ENCODE measurements at regions not wholly inside any gene's neighbourhood (a gene's known extent, or its start where the extent isn't known, plus 50 kb on each side); places are given as distances from the start of the nearest gene placed in this dataset.

DNA sequence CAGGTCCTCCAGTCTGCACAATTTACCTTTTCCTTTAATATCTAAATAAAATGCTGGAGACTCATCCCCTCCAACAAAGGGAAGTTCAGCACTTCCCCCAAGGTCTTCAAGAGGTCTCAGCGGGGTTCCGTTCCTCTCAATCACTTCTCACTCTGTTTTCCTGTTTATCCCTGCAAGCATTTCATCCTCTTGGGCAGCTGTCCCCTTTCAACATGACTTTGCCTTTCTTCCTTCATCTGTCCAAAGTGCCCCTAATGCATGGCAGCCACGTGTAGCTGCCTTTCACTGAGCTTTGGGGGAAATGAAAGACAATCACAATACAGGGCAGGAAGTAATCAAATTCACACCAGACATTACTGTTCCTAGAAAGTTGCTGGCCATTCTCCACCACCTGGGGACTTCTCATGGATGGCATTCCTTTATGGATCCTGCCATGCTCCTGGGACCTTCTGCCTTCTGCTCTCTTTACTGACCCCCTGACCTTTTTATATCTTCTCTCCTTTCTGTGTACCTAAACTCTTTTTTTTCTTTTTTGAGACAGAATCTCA lies 79.7 kb upstream of the USP9X start:
- TF ChIP-seq EZH2 (IDR thresholded peaks at IDR 0.05; ENCODE audit: borderline replicate concordance, low read length), result no peak
- TF ChIP-seq, protein P1, sequence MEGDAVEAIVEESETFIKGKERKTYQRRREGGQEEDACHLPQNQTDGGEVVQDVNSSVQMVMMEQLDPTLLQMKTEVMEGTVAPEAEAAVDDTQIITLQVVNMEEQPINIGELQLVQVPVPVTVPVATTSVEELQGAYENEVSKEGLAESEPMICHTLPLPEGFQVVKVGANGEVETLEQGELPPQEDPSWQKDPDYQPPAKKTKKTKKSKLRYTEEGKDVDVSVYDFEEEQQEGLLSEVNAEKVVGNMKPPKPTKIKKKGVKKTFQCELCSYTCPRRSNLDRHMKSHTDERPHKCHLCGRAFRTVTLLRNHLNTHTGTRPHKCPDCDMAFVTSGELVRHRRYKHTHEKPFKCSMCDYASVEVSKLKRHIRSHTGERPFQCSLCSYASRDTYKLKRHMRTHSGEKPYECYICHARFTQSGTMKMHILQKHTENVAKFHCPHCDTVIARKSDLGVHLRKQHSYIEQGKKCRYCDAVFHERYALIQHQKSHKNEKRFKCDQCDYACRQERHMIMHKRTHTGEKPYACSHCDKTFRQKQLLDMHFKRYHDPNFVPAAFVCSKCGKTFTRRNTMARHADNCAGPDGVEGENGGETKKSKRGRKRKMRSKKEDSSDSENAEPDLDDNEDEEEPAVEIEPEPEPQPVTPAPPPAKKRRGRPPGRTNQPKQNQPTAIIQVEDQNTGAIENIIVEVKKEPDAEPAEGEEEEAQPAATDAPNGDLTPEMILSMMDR (conservative IDR thresholded peaks at IDR 0.05 in 1 of 2, IDR thresholded peaks at IDR 0.05 in 1 of 2; ENCODE audit: extremely low read depth in 1 of 2, insufficient read depth in 1 of 2, low read depth in 1 of 2, low read length in 2 of 2), result no peak

All from mammary epithelial cell (primary cell).